ENCODE measurements at regions not wholly inside any gene's neighbourhood (a gene's known extent, or its start where the extent isn't known, plus 50 kb on each side); places are given as distances from the start of the nearest gene placed in this dataset.

- TF ChIP-seq POLR2A (IDR thresholded peaks at IDR 0.05; ENCODE audit: low read depth, low read length) (no peak), CBX5 (IDR thresholded peaks at IDR 0.05; ENCODE audit: low read depth) (no peak), CEBPZ (IDR thresholded peaks at IDR 0.05; ENCODE audit: low read depth, low read length) (no peak), TCF7 (IDR thresholded peaks at IDR 0.05; ENCODE audit: borderline replicate concordance) (no peak), YY1 (IDR thresholded peaks at IDR 0.05; ENCODE audit: low read depth, low read length) (no peak), NR2F1 (conservative IDR thresholded peaks at IDR 0.05) (no peak)
- TF ChIP-seq, protein P1, sequence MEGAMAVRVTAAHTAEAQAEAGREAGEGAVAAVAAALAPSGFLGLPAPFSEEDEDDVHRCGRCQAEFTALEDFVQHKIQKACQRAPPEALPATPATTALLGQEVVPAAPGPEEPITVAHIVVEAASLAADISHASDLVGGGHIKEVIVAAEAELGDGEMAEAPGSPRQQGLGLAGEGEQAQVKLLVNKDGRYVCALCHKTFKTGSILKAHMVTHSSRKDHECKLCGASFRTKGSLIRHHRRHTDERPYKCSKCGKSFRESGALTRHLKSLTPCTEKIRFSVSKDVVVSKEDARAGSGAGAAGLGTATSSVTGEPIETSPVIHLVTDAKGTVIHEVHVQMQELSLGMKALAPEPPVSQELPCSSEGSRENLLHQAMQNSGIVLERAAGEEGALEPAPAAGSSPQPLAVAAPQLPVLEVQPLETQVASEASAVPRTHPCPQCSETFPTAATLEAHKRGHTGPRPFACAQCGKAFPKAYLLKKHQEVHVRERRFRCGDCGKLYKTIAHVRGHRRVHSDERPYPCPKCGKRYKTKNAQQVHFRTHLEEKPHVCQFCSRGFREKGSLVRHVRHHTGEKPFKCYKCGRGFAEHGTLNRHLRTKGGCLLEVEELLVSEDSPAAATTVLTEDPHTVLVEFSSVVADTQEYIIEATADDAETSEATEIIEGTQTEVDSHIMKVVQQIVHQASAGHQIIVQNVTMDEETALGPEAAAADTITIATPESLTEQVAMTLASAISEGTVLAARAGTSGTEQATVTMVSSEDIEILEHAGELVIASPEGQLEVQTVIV (IDR thresholded peaks at IDR 0.05; ENCODE audit: borderline replicate concordance, partially characterized antibody) = no peak
These were observed 1144.8 kb downstream of the AACS start (continued) for GRCh38 chr12:126210026-126210425.

DNA sequence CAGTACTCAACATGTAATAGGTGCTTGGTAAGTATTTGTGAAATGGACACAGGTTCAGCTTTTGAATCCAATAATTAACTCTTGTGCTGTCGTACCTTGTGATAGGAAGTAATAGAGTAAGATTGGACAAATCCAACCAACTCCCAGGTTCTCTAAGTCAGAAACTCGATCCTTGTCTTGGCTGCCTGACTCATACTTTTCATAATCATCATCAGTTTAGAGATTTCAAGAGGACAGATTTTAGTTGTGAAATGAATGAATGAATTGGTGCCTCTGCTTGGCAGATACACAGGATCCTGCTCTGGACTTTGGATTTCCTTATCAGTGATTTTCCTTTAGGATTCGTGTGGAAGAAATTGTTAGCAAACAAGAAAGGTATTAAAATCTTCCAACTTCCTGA, 1145.2 kb downstream of the AACS start:
- no TSS peak for BruUV-seq (replicated peaks)
- Histone ChIP-seq H3K27ac (ENCODE audit: control insufficient read depth, insufficient read depth) (no peak overlapping the region), H3K4me2 (ENCODE audit: control insufficient read depth, insufficient read depth) (no peak overlapping the region), H3K9me3 (replicated peaks; ENCODE audit: control insufficient read depth, insufficient read depth, low read length) (no peaks in the 10 kb centered on the region), H3K4me1 (ENCODE audit: control insufficient read depth, insufficient read depth, low read length) (no peaks in the 10 kb centered on the region), H4K20me1 (ENCODE audit: control insufficient read depth, insufficient read depth) (no peaks in the 10 kb centered on the region), H3K36me3 (ENCODE audit: control insufficient read depth in 2 of 2, insufficient read depth in 2 of 2, low read length in 1 of 2) (no peaks in the 10 kb centered on the region), H3K27me3 (replicated peaks in 1 of 2; ENCODE audit: control insufficient read depth in 2 of 2, insufficient read depth in 2 of 2, low read length in 1 of 2) (no peaks in the 10 kb centered on the region), H2AFZ (ENCODE audit: control insufficient read depth, low read depth, low read length) (no peak overlapping the region), H3K9ac (ENCODE audit: control insufficient read depth, insufficient read depth, low read length) (no peak overlapping the region), H3K4me3 (no peak overlapping the region), H3K79me2 (ENCODE audit: control insufficient read depth, insufficient read depth, low read length) (no peaks in the 10 kb centered on the region)
- WGBS (ENCODE audit: insufficient coverage, insufficient replicate concordance, low lambda C conversion rate, missing lambda C conversion rate) = 15% methylated on average over 3 of the region's 3 CpGs
- DNase-seq (ENCODE audit: low read depth, low spot score) = no peak
- SMC1A ChIA-PET (ENCODE audit: uncharacterized antibody, unreplicated experiment) = no interaction called here
- CTCF ChIA-PET = no interaction called here
- POLR2A ChIA-PET = no interaction called here
- intact Hi-C loops (cut with micrococcal nuclease; ENCODE audit: unreplicated experiment) (no loop called here), in situ Hi-C loops (cut with MboI) (no loop called here)
- RAD21 ChIA-PET (ENCODE audit: unreplicated experiment) = no interaction called here
- no peak for ATAC-seq
- TF ChIP-seq CREB1 (IDR thresholded peaks at IDR 0.05; ENCODE audit: low read depth) (no peak), BCLAF1 (IDR thresholded peaks at IDR 0.05) (no peak), HDGF (IDR thresholded peaks at IDR 0.05) (no peak), EED (IDR thresholded peaks at IDR 0.05; ENCODE audit: low read depth) (no peak), CBX5 (IDR thresholded peaks at IDR 0.05; ENCODE audit: low read depth) (no peak), SREBF1 (IDR thresholded peaks at IDR 0.05; ENCODE audit: low read length) (no peak), RFX5 (IDR thresholded peaks at IDR 0.05; ENCODE audit: low read depth, low read length) (no peak), TARDBP (IDR thresholded peaks at IDR 0.05; ENCODE audit: borderline replicate concordance) (no peak), SIX5 (IDR thresholded peaks at IDR 0.05; ENCODE audit: low read depth, low read length, severe bottlenecking) (no peak)
- no peak for FAIRE-seq
